ENCODE measurements at regions not wholly inside any gene's neighbourhood (a gene's known extent, or its start where the extent isn't known, plus 50 kb on each side); places are given as distances from the start of the nearest gene placed in this dataset.
"Not testable (repeated sequence)": the region's sequence is repeated elsewhere in the genome, so short reads cannot be mapped to it uniquely, and the experiment has no call there.

GRCh38 chrX:3184176-3184930, 143.1 kb downstream of the ARSF start:
- DNase-seq (ENCODE audit: low read depth): peak; percentile 75

- DNase-seq (ENCODE audit: low read depth): no peak
These were observed 140.6 kb downstream of the ARSF start for GRCh38 chrX:3181846-3182245.

GRCh38 chrX:3178329-3178728, 137.1 kb downstream of the ARSF start:
- DNase-seq (ENCODE audit: low read depth): no peak

- no peak for DNase-seq (ENCODE audit: low read depth)
These were observed 136.6 kb downstream of the ARSF start for GRCh38 chrX:3177851-3178250.

- DNase-seq (ENCODE audit: low read depth): no peak
These were observed 135.2 kb downstream of the ARSF start for GRCh38 chrX:3176439-3176820.

- DNase-seq (ENCODE audit: low read depth): no peak
These were observed 134.6 kb downstream of the ARSF start for GRCh38 chrX:3175659-3176438.

- DNase-seq (ENCODE audit: low read depth): not testable (repeated sequence)
These were observed 130.9 kb downstream of the ARSF start for GRCh38 chrX:3172156-3172555.

GRCh38 chrX:3169421-3169820, 128.2 kb downstream of the ARSF start:
- no peak for DNase-seq (ENCODE audit: low read depth)

GRCh38 chrX:3167771-3168170, 126.5 kb downstream of the ARSF start:
- no peak for DNase-seq (ENCODE audit: low read depth)

GRCh38 chrX:3166670-3167455, 125.6 kb downstream of the ARSF start:
- DNase-seq (ENCODE audit: low read depth): no peak

- DNase-seq (ENCODE audit: low read depth): no peak
These were observed 124.5 kb downstream of the ARSF start for GRCh38 chrX:3165808-3166207.
